GM21825 (cell line): ENCODE measurements at regions not wholly inside any gene's neighbourhood (a gene's known extent, or its start where the extent isn't known, plus 50 kb on each side); places are given as distances from the start of the nearest gene placed in this dataset.
A peak's percentile ranks its signal among the peaks of the same experiment; 100 is the strongest.

Experiments used
- ATAC-seq: cut with Tn5 transposase; IDR thresholded peaks from one replicate; pipeline ENCODE4 v1.9.1; 2021; ENCODE audit warnings: mild to moderate bottlenecking, moderate library complexity; ENCODE audit not compliant: unreplicated experiment

- no peak for ATAC-seq
These were observed 260.0 kb upstream of the FN1 start for GRCh38 chr2:215695861-215696260.

- no peak for ATAC-seq
These were observed 258.2 kb upstream of the FN1 start for GRCh38 chr2:215693999-215694580.

GRCh38 chr2:215693193-215693998 lies 257.5 kb upstream of the FN1 start:
- no peak for ATAC-seq

GRCh38 chr2:215692387-215693079 lies 256.7 kb upstream of the FN1 start:
- ATAC-seq = no peak

- ATAC-seq = no peak
These were observed 255.5 kb upstream of the FN1 start for GRCh38 chr2:215691346-215691745.

GRCh38 chr2:215687149-215688031 lies 251.5 kb upstream of the FN1 start:
- ATAC-seq = no peak

- ATAC-seq = no peak
These were observed 249.5 kb upstream of the FN1 start for GRCh38 chr2:215685238-215685990.

- no peak for ATAC-seq
These were observed 248.8 kb upstream of the FN1 start for GRCh38 chr2:215684448-215685237.

GRCh38 chr2:215683295-215683694 lies 247.4 kb upstream of the FN1 start:
- no peak for ATAC-seq

- ATAC-seq = no peak
These were observed 246.1 kb upstream of the FN1 start for GRCh38 chr2:215681799-215682596.

- peak; percentile 57 for ATAC-seq
These were observed 245.0 kb upstream of the FN1 start for GRCh38 chr2:215680605-215681598.

- no peak for ATAC-seq
These were observed 242.2 kb upstream of the FN1 start for GRCh38 chr2:215678094-215678493.

GRCh38 chr2:215677481-215677880 lies 241.6 kb upstream of the FN1 start:
- ATAC-seq = no peak

- ATAC-seq = no peak
These were observed 236.5 kb upstream of the FN1 start for GRCh38 chr2:215672406-215672805.

- no peak for ATAC-seq
These were observed 235.8 kb upstream of the FN1 start for GRCh38 chr2:215671691-215672090.

GRCh38 chr2:215671244-215671643 lies 235.4 kb upstream of the FN1 start:
- ATAC-seq = no peak

GRCh38 chr2:215670396-215670795 lies 234.5 kb upstream of the FN1 start:
- no peak for ATAC-seq

- ATAC-seq = no peak
These were observed 232.5 kb upstream of the FN1 start for GRCh38 chr2:215668378-215668775.
